ENCODE measurements at regions not wholly inside any gene's neighbourhood (a gene's known extent, or its start where the extent isn't known, plus 50 kb on each side); places are given as distances from the start of the nearest gene placed in this dataset.

DNA sequence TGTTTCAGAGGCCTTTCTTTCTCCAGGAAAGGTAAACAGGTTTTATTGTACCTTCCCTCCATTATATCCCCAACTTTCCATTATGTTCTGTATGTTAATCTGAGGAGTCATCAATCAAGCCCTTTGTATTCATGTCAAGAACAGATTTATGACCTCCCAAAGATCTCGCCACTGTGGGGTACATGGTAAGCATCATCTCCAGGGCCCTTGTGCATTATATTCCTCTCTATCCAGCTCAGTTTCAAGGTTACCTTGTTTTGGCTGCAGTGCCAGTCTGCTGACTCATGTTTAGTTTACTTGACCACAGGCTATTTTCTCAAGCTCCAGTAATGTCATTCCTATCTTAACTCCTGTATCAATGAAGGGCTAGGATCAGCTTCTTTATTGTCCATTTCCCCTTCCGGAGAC lies 125.1 kb upstream of the FRMPD4 start:
- Histone ChIP-seq H3K4me1 (ENCODE audit: insufficient read depth, low read length) (no peaks in the 10 kb centered on the region), H2BK20ac (ENCODE audit: low read depth, low read length, poor library complexity, severe bottlenecking) (no peak overlapping the region), H3K56ac (ENCODE audit: insufficient read length, low read depth, low read length) (no peak overlapping the region), H3T11ph (ENCODE audit: low read length) (no peak overlapping the region), H2AFZ (ENCODE audit: low read length) (no peak overlapping the region), H3K4ac (ENCODE audit: low read depth, low read length) (no peak overlapping the region), H3K14ac (ENCODE audit: insufficient read depth, low read length) (no peak overlapping the region), H2AK5ac (ENCODE audit: insufficient read length, low read length) (no peak overlapping the region), H3K18ac (ENCODE audit: insufficient read length, low read depth, low read length) (no peak overlapping the region), H4K20me1 (ENCODE audit: control insufficient read depth, insufficient read depth, insufficient read length) (no peaks in the 10 kb centered on the region), H3K27ac (ENCODE audit: insufficient read length, low read depth, low read length) (no peak overlapping the region), H3K23me2 (ENCODE audit: insufficient read length, low read depth, low read length, poor library complexity, severe bottlenecking) (no peaks in the 10 kb centered on the region), H4K5ac (ENCODE audit: insufficient read length, low read depth, low read length) (no peak overlapping the region), H3K4me2 (ENCODE audit: insufficient read depth, insufficient read length, low read length) (no peak overlapping the region), H2BK120ac (ENCODE audit: low read depth, low read length, poor library complexity, severe bottlenecking) (no peak overlapping the region), H3K9ac (ENCODE audit: extremely low read depth, insufficient read length, low read length) (no peak overlapping the region), H2BK12ac (ENCODE audit: insufficient read length, low read depth, low read length) (no peak overlapping the region), H3K23ac (ENCODE audit: insufficient read length, low read depth, low read length) (no peak overlapping the region), H3K79me2 (ENCODE audit: insufficient read depth, low read length) (no peaks in the 10 kb centered on the region), H2BK5ac (ENCODE audit: insufficient read length, low read length) (no peak overlapping the region), H3K9me3 (ENCODE audit: control insufficient read depth, low read depth, low read length) (no peaks in the 10 kb centered on the region), H4K8ac (replicated peaks; ENCODE audit: insufficient read length, low read depth, low read length) (no peak overlapping the region), H3K27me3 (ENCODE audit: insufficient read depth, low read length) (no peaks in the 10 kb centered on the region), H4K91ac (ENCODE audit: insufficient read length, low read depth, low read length) (no peak overlapping the region), H3K79me1 (ENCODE audit: insufficient read depth, low read depth, low read length, poor library complexity, severe bottlenecking) (no peaks in the 10 kb centered on the region), H2BK15ac (ENCODE audit: low read depth, low read length) (no peak overlapping the region)
- peaks cover 38 to 53% of the 10 kb centered on the region in 2 experiments for H3K9me3 Mint-ChIP-seq
- no CpG with 5 or more reads among the region's 2 CpGs for WGBS (ENCODE audit: extremely low coverage, insufficient read length, low lambda C conversion rate)
- H3K36me3 Mint-ChIP-seq (ENCODE audit: insufficient read depth in 1 of 3, low read depth in 3 of 3), result no peaks in the 10 kb centered on the region; a peak in 3 of 7 replicates
- no peaks in the 10 kb centered on the region for H3K4me1 Mint-ChIP-seq
- H3K4me3 Mint-ChIP-seq, result no peak overlapping the region
- TF ChIP-seq CTCF (conservative IDR thresholded peaks at IDR 0.05), result no peak
- no peaks in the 10 kb centered on the region for H3K27me3 Mint-ChIP-seq (ENCODE audit: low read depth)
- H3K27ac Mint-ChIP-seq, result no peak overlapping the region
- no peak for DNase-seq

Data from H9 (cell line).